NCI-H128 (cell line): ENCODE measurements at regions not wholly inside any gene's neighbourhood (a gene's known extent, or its start where the extent isn't known, plus 50 kb on each side); places are given as distances from the start of the nearest gene placed in this dataset.

Experiments used
- DNase-seq: peaks from one replicate; lab custom pipeline; 2025; ENCODE audit not compliant: unreplicated experiment; lab: John Stamatoyannopoulos, UW

DNA sequence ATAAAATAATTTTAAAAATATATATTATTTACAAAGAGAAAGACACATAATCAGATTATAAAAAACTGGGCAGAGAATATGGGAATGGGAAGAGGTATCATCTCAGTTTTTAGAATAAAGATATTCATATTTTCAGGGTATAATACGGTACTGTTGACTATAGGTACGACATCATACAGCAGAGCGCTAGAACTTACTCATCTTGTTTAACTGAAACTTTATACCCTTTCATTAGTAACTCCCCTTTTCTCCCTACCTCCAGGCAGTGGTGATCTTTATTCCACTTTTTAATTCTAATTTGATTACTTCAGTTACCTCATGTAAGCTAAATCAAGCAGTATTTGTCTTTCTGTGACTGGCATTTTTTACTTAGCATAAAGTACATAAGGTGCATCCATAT, 742.1 kb downstream of the MTRR start:
- no peak for DNase-seq

GRCh38 chr5:8613078-8613685, 744.2 kb downstream of the MTRR start:
- no peak for DNase-seq

GRCh38 chr5:8615142-8615858, 746.4 kb downstream of the MTRR start:
- no peak for DNase-seq

DNA sequence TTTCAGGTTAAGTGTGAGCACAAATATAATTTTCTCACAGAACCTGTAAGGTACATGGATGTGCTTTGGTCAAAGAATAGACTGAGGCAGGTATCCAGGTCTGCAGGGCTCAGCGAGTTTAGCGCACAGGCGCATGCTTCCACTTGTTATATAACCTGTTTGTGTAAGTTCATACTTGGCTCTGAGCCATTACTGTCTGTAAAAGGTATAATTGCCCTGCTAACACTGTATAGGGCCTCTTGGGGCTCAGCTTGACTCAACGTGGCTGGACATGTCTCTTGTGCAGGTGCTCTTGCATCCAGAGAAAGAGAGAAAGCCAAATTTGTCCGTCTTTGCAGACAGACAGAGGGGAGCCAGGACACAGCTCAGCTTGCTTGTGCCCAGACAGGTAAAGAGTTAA, 759.6 kb downstream of the MTRR start:
- DNase-seq = peak; percentile 75

DNA sequence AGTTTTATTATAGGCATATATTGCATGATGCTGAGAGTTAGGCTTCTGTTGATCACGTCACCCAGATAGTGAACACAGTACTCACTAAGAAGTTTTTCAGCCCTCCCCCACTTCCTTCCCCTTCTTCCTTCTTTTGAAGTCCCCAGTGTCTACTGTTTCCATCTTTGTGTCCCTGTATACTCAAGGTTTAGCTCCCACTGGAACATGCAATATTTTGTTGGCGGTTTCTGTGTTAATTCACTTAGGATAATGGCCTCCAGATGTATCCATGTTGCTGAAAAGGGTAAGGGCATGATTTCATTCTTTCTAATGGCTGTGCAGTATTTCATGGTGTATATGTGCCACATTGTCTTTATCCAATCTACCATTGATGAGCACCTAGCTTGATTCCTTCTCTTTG, 764.3 kb downstream of the MTRR start:
- no peak for DNase-seq

DNA sequence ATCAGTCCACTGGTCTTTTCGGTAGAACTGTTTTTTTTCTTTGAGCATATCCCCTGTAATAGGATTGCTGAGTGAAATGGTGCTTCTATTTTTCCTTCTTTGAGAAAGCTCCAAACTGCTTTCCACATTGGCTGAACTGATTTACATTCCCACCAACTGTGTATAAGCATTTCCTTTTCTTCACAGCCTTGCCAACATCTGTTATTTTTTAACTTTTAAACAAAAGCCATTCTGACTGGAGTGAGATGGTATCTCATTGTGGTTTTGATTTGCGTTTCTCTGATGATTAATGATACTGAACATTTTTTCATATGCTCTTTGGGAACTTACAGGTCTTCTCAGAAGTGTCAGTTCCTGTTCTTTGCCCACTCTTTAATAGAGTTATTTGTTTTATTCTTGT, 764.7 kb downstream of the MTRR start:
- no peak for DNase-seq

GRCh38 chr5:8634219-8634618, 765.3 kb downstream of the MTRR start:
- DNase-seq = no peak

DNA sequence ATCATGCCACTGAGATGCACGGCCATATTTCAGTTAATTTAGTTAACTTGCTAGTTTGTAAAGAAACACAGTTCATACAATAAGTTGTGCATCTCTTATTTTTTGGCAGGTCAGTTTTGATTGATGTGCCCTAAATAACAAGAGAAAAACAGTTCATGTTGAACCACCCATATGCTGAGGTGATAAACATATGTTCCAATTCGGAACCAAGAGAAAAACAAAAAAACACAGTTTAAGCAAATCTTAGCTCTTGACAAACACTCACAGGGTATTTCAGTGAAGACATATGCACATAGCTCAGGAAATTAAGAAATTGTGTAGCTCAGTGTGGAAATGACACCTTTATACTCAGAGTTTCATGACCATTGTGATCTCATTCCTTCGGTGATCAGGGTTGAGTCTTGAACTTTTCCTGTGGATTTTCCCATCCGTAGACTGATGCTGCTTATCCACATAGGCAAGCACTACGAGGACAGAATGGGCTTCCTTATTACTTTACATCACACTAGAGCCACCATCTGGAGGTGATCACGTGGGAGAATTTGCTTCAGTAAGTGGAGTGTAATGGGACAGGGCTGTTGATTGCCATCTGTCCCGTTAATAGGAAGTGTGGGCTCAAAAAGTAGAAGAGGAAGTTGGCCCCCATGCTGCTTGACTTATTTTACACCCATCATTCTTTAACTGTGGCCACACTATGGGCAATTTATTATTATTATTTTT, 773.0 kb downstream of the MTRR start:
- DNase-seq = no peak

DNA sequence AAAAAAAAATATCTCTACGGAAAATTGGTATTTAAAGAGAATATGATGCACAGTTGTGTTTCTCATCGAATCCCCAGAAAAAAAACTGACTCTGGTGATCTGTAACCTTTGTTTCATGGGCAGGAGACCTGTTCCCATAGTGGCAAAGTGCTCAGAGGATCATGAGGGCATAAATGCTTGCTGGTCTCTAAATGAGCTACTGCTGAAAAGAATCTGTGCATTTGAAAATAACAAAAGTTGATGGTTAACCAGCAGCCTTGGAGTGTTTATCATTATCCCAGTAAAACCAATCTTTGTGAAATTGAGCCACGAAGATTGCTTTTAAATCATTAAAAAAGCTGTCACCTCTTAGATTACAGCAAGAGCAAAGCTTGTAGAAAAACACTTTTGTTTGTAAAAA, 775.4 kb downstream of the MTRR start:
- no peak for DNase-seq

GRCh38 chr5:8647111-8647510, 778.2 kb downstream of the MTRR start:
- no peak for DNase-seq

DNA sequence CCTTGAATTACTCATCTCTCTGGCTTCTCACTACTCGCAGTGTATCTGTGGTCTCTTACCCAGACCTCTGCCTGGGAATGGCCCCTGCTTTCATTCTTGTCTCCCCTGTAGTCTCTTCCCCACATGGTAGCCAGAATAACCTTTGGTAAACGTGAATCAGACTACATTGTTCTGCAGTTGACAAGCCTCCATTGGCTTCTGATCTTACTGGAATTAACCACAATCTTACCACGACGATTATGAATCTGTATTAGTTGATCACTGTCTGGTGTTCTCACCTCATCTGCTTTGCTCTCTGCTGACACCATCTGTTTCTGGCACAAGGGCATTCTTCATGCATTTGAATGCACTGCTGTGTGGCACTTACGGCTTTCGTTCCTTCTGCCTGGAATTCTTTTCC, 781.2 kb downstream of the MTRR start:
- no peak for DNase-seq

GRCh38 chr5:8660133-8660893, 791.4 kb downstream of the MTRR start:
- DNase-seq = no peak

- no peak for DNase-seq
Measured at GRCh38 chr5:8663374-8663773, 794.4 kb downstream of the MTRR start.

- DNase-seq = no peak
Measured at GRCh38 chr5:8675182-8675581, 806.2 kb downstream of the MTRR start.

DNA sequence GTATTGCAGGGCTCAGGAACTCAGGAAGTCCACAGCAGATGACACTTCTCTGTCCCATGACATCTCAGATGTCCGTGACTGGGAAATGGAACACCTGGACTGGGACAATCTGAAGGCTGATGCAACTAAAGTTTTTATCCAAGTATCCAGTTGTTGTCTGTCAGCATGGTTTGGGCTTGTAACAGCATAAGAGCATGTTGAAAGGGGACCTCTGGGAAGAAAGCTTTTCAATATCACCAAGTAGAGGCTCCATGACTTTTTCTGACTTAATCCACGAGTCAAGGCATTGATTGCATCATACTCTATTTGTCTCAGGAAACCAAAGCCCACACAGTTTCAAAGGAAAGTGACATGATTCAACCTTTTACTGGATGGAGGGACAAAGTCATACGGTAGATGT, 807.7 kb downstream of the MTRR start:
- DNase-seq = no peak

GRCh38 chr5:8682381-8682780, 813.4 kb downstream of the MTRR start:
- no peak for DNase-seq

- DNase-seq = peak; percentile 49
Measured at GRCh38 chr5:8683496-8683895, 814.5 kb downstream of the MTRR start.

DNA sequence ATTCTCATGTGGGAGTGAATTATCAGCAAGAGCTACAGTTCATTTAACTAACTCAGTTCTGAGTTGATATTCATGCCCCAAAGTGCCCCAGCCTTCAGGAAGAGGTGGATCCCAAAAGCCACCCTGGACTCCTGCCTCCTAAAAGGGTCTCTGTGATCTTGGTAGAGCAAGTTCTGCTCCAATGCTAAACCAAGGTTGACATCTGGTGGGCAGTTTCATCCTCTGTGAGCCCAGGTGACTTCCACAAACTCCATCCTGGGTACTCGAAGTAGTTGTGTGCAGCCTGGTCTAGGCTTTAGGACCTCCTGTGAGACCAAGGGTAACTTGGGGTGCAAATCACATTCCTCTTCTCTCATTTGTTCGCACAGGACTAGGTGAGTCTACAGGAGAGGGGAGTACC, 816.8 kb downstream of the MTRR start:
- no peak for DNase-seq

GRCh38 chr5:8686707-8687106, 817.8 kb downstream of the MTRR start:
- DNase-seq = no peak

GRCh38 chr5:8689773-8690172, 820.8 kb downstream of the MTRR start:
- no peak for DNase-seq

- no peak for DNase-seq
Measured at GRCh38 chr5:8691221-8691620, 822.3 kb downstream of the MTRR start.
